Upper lobe of right lung (tissue), 1 donor: ENCODE measurements at regions not wholly inside any gene's neighbourhood (a gene's known extent, or its start where the extent isn't known, plus 50 kb on each side); places are given as distances from the start of the nearest gene placed in this dataset.
"Not testable (repeated sequence)": the region's sequence is repeated elsewhere in the genome, so short reads cannot be mapped to it uniquely, and the experiment has no call there.

Experiments used
- ATAC-seq: fragments of 200-7000 bp; cut with Tn5 transposase; one replicate; pipeline ENCODE4 v1.9.1; 2020; ENCODE audit warnings: mild to moderate bottlenecking, moderate library complexity
- DNase-seq: peaks from one replicate; pipeline ENCODE4 v3.0.0-alpha.2; 2020
- H3K27ac ChIP-seq: fragments of 200-600 bp; one replicate; pipeline ENCODE4 v1.8.0; 2022
- H3K27me3 ChIP-seq: fragments of 200-600 bp; one replicate; pipeline ENCODE4 v1.8.0; 2022; ENCODE audit warnings: mild to moderate bottlenecking
- H3K36me3 ChIP-seq: fragments of 200-600 bp; one replicate; pipeline ENCODE4 v1.8.0; 2022
- H3K4me1 ChIP-seq: fragments of 200-600 bp; one replicate; pipeline ENCODE4 v1.8.0; 2022
- H3K4me3 ChIP-seq: fragments of 200-600 bp; one replicate; pipeline ENCODE4 v1.8.0; 2022; ENCODE audit warnings: mild to moderate bottlenecking
- H3K9me3 ChIP-seq: fragments of 200-600 bp; one replicate; pipeline ENCODE4 v1.8.0; 2022
- intact Hi-C: fragments of 100-400 bp; cut with DNase I; formaldehyde crosslinking; loops from one replicate; pipeline ENCODE4 v1.11.0; 2022
- TF ChIP-seq, protein P1 (sequence below): fragments of 200-600 bp; IDR thresholded peaks from one replicate; pipeline ENCODE4 v1.8.0; 2022; ENCODE audit warnings: antibody characterized with exemption
- donor health status: DM: no; HTN: yes; CAD: no; lungs with severe emphysema.

DNA sequence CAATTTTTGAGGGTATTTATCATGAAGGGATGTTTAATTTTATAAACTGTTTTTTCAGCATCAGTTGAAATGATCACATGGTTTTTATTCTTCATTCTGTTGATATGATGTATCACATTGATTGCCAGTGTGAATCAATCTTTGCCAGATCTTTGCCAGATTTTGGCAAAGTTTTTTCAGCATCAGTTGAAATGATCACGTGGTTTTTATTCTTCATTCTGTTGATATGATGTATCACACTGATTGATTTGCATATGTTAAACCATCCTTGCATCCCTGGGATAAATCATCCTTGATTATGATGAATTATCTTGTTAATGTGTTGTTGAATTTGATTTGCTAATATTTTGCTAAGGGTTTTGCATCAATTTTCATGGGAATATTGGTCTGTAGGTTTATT is 140.9 kb upstream of the TAS2R1 start:
- H3K4me1 ChIP-seq = no peaks in the 10 kb centered on the region
- intact Hi-C loops = no loop called here
- H3K4me3 ChIP-seq = no peak overlapping the region
- H3K27ac ChIP-seq = no peak overlapping the region
- H3K27me3 ChIP-seq = no peaks in the 10 kb centered on the region
- no peaks in the 10 kb centered on the region for H3K9me3 ChIP-seq
- H3K36me3 ChIP-seq = no peaks in the 10 kb centered on the region
- DNase-seq = no peak
- ATAC-seq = no peak
- TF ChIP-seq, protein P1, sequence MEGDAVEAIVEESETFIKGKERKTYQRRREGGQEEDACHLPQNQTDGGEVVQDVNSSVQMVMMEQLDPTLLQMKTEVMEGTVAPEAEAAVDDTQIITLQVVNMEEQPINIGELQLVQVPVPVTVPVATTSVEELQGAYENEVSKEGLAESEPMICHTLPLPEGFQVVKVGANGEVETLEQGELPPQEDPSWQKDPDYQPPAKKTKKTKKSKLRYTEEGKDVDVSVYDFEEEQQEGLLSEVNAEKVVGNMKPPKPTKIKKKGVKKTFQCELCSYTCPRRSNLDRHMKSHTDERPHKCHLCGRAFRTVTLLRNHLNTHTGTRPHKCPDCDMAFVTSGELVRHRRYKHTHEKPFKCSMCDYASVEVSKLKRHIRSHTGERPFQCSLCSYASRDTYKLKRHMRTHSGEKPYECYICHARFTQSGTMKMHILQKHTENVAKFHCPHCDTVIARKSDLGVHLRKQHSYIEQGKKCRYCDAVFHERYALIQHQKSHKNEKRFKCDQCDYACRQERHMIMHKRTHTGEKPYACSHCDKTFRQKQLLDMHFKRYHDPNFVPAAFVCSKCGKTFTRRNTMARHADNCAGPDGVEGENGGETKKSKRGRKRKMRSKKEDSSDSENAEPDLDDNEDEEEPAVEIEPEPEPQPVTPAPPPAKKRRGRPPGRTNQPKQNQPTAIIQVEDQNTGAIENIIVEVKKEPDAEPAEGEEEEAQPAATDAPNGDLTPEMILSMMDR = no peak

- no peaks in the 10 kb centered on the region for H3K36me3 ChIP-seq
- H3K4me1 ChIP-seq = no peaks in the 10 kb centered on the region
- no peaks in the 10 kb centered on the region for H3K9me3 ChIP-seq
- H3K27ac ChIP-seq = no peak overlapping the region
- H3K4me3 ChIP-seq = no peak overlapping the region
- ATAC-seq (peak; percentile 25), DNase-seq (no peak)
- H3K27me3 ChIP-seq = no peaks in the 10 kb centered on the region
- intact Hi-C loops = no loop called here
- TF ChIP-seq, protein P1 = no peak
Observed at GRCh38 chr5:9766581-9766980, 136.4 kb upstream of the TAS2R1 start.

GRCh38 chr5:9765419-9766140 is 135.4 kb upstream of the TAS2R1 start:
- H3K4me1 ChIP-seq = no peaks in the 10 kb centered on the region
- DNase-seq = no peak
- intact Hi-C loops = no loop called here
- no peaks in the 10 kb centered on the region for H3K9me3 ChIP-seq
- H3K27me3 ChIP-seq = no peaks in the 10 kb centered on the region
- H3K36me3 ChIP-seq = no peaks in the 10 kb centered on the region
- TF ChIP-seq, protein P1 = no peak
- H3K4me3 ChIP-seq = no peak overlapping the region
- no peak for ATAC-seq
- no peak overlapping the region for H3K27ac ChIP-seq

GRCh38 chr5:9761706-9762105 is 131.6 kb upstream of the TAS2R1 start:
- no peaks in the 10 kb centered on the region for H3K36me3 ChIP-seq
- DNase-seq (no peak), ATAC-seq (no peak)
- TF ChIP-seq, protein P1 = no peak
- H3K4me1 ChIP-seq = no peaks in the 10 kb centered on the region
- H3K27me3 ChIP-seq = no peaks in the 10 kb centered on the region
- intact Hi-C loops = no loop called here
- H3K4me3 ChIP-seq = no peak overlapping the region
- H3K9me3 ChIP-seq = no peaks in the 10 kb centered on the region
- H3K27ac ChIP-seq = no peak overlapping the region

DNA sequence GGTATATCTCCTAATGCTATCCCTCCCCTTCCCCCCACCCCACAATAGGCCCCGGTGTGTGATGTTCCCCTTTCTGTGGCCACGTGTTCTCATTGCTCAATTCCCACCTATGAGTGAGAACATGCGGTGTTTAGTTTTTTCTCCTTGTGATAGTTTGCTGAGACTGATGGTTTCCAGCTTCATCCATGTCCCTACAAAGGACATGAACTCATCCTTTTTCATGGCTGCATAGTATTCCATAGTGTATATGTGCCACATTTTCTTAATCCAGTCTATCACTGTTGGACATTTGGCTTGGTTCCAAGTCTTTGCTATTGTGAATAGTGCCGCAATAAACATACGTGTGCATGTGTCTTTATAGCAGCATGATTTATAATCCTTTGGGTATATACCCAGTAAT is 122.5 kb upstream of the TAS2R1 start:
- ATAC-seq, intact Hi-C loops: not testable (repeated sequence)

DNA sequence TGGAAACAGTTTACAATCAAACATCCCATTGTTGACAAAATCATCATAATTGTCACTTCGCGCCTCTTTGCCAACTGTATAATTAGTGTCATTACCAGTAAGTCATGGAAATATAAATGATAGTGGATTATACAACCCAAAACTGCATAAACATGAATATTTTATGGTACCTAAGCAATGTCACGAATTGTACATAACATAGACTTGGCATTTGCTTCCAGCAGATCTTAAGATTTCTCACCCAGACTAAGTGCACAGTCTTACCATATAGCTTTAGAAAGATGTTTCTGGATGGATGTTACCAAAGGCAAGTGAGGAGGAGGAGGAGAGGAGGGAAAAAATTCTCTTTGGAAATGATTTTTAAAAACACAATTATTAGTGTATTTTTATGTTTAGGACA is 113.4 kb upstream of the TAS2R1 start:
- no peak overlapping the region for H3K27ac ChIP-seq
- no peaks in the 10 kb centered on the region for H3K9me3 ChIP-seq
- H3K4me3 ChIP-seq = no peak overlapping the region
- TF ChIP-seq, protein P1 = no peak
- DNase-seq (no peak), ATAC-seq (no peak)
- no peaks in the 10 kb centered on the region for H3K4me1 ChIP-seq
- H3K36me3 ChIP-seq = no peaks in the 10 kb centered on the region
- H3K27me3 ChIP-seq = no peaks in the 10 kb centered on the region
- intact Hi-C loops = no loop called here

More for the DNA sequence above, 122.5 kb upstream of the TAS2R1 start:
- H3K36me3 ChIP-seq, H3K27ac ChIP-seq, H3K4me1 ChIP-seq, H3K9me3 ChIP-seq, H3K27me3 ChIP-seq, H3K4me3 ChIP-seq, DNase-seq: not testable (repeated sequence)
